ENCODE measurements at regions not wholly inside any gene's neighbourhood (a gene's known extent, or its start where the extent isn't known, plus 50 kb on each side); places are given as distances from the start of the nearest gene placed in this dataset.
"Not testable (repeated sequence)": the region's sequence is repeated elsewhere in the genome, so short reads cannot be mapped to it uniquely, and the experiment has no call there.

- Mint-ChIP-seq H3K27ac (no peak overlapping the region), H3K27me3 (ENCODE audit: low read depth) (no peaks in the 10 kb centered on the region), H3K4me3 (no peak overlapping the region), H3K36me3 (peaks cover 6% of the 10 kb centered on the region), H3K9me3 (peaks cover 7% of the 10 kb centered on the region), H3K4me1 (peaks cover 35% of the 10 kb centered on the region)
- TF ChIP-seq CTCF (IDR thresholded peaks at IDR 0.05; ENCODE audit: unreplicated experiment) = no peak
- DNase-seq (ENCODE audit: low spot score in 2 of 2, unreplicated experiment in 2 of 2) = no peak
Observed at GRCh38 chr1:234953655-234954405, 174.8 kb downstream of the TOMM20 start.

- H3K4me1 Mint-ChIP-seq = peaks cover 15% of the 10 kb centered on the region
- H3K9me3 Mint-ChIP-seq = peaks cover 13% of the 10 kb centered on the region
- no peaks in the 10 kb centered on the region for H3K27me3 Mint-ChIP-seq (ENCODE audit: low read depth)
- H3K27ac Mint-ChIP-seq = no peak overlapping the region
- no peak for TF ChIP-seq CTCF (IDR thresholded peaks at IDR 0.05; ENCODE audit: unreplicated experiment)
- peaks cover 6% of the 10 kb centered on the region for H3K36me3 Mint-ChIP-seq
- H3K4me3 Mint-ChIP-seq = no peak overlapping the region
- no peak for DNase-seq (ENCODE audit: low spot score in 2 of 2, unreplicated experiment in 2 of 2)
Observed at GRCh38 chr1:234950598-234950997, 178.0 kb downstream of the TOMM20 start.

GRCh38 chr1:234949528-234949927 lies 179.1 kb downstream of the TOMM20 start:
- H3K27me3 Mint-ChIP-seq (ENCODE audit: low read depth); H3K27ac Mint-ChIP-seq; H3K36me3 Mint-ChIP-seq; H3K4me1 Mint-ChIP-seq; H3K4me3 Mint-ChIP-seq; DNase-seq (ENCODE audit: low spot score in 2 of 2, unreplicated experiment in 2 of 2): not testable (repeated sequence)
- peaks cover 20% of the 10 kb centered on the region for H3K9me3 Mint-ChIP-seq

- H3K4me1 Mint-ChIP-seq = no peaks in the 10 kb centered on the region
- DNase-seq (ENCODE audit: low spot score in 2 of 2, unreplicated experiment in 2 of 2) = no peak
- peaks cover 6% of the 10 kb centered on the region for H3K36me3 Mint-ChIP-seq
- H3K27me3 Mint-ChIP-seq (ENCODE audit: low read depth) = no peaks in the 10 kb centered on the region
- H3K27ac Mint-ChIP-seq = no peak overlapping the region
- H3K9me3 Mint-ChIP-seq = peaks cover 20% of the 10 kb centered on the region
- TF ChIP-seq CTCF (IDR thresholded peaks at IDR 0.05; ENCODE audit: unreplicated experiment) = no peak
- H3K4me3 Mint-ChIP-seq = no peak overlapping the region
Observed at GRCh38 chr1:234944439-234945344, 183.9 kb downstream of the TOMM20 start.

- Mint-ChIP-seq H3K27me3 (ENCODE audit: low read depth) (no peaks in the 10 kb centered on the region), H3K36me3 (no peaks in the 10 kb centered on the region), H3K4me1 (no peaks in the 10 kb centered on the region), H3K4me3 (no peak overlapping the region), H3K27ac (no peak overlapping the region), H3K9me3 (peaks cover 13% of the 10 kb centered on the region)
- DNase-seq (ENCODE audit: low spot score in 2 of 2, unreplicated experiment in 2 of 2) = no peak
- no peak for TF ChIP-seq CTCF (IDR thresholded peaks at IDR 0.05; ENCODE audit: unreplicated experiment)
Observed at GRCh38 chr1:234943836-234944402, 184.7 kb downstream of the TOMM20 start.
